PC-3 (cell line): ENCODE measurements at regions not wholly inside any gene's neighbourhood (a gene's known extent, or its start where the extent isn't known, plus 50 kb on each side); places are given as distances from the start of the nearest gene placed in this dataset.

ENCODE experiments used
- ATAC-seq: fragments of 200-7000 bp; cut with Tn5 transposase; 2 replicates; pipeline ENCODE4 v1.9.1; 2020; ENCODE audit warnings: mild to moderate bottlenecking, moderate library complexity
- BruUV-seq: library from RNA; stranded (reverse); fragments of 400-500 nt; replicated peaks from 2 replicates; lab custom pipeline; 2021; lab: Mats Ljungman, UMichigan
- CTCF ChIA-PET: fragments of 300-600 bp; sonication (Branson Sonifier 250); formaldehyde crosslinking; loops from one replicate; lab custom pipeline; 2022; ENCODE audit warnings: antibody characterized with exemption; lab: Charles Lee
- POLR2A ChIA-PET: fragments of 300-600 bp; sonication (Branson Sonifier 250); formaldehyde crosslinking; loops from one replicate; lab custom pipeline; 2022; ENCODE audit warnings: antibody characterized with exemption; ENCODE audit not compliant: unreplicated experiment; lab: Charles Lee
- DNase-seq: peaks from one replicate; pipeline ENCODE4 v3.0.0-alpha.2; 2015
- H2AFZ ChIP-seq: fragments of 300-600 bp; sonication (generic); 2 replicates; pipeline ENCODE4 v1.6.0; 2016; ENCODE audit warnings: antibody characterized with exemption, low read length
- H3F3A ChIP-seq: fragments of 300-600 bp; sonication (generic); one replicate; pipeline ENCODE4 v1.6.0; 2017; ENCODE audit warnings: antibody characterized with exemption, low read length, control low read depth, mild to moderate bottlenecking; ENCODE audit not compliant: unreplicated experiment
- H3K27ac ChIP-seq: fragments of 300-600 bp; sonication (generic); 2 replicates; pipeline ENCODE4 v1.5.1; 2016; ENCODE audit warnings: mild to moderate bottlenecking, low read length
- H3K27me3 ChIP-seq: fragments of 300-600 bp; sonication (generic); 2 replicates; pipeline ENCODE4 v1.6.1; 2016; ENCODE audit warnings: low read length, mixed read lengths
- H3K36me3 ChIP-seq: fragments of 300-600 bp; sonication (generic); 2 replicates; pipeline ENCODE4 v1.6.1; 2016; ENCODE audit warnings: low read depth, mixed run types, low read length, mixed read lengths
- H3K4me1 ChIP-seq: fragments of 300-600 bp; sonication (generic); 2 replicates; pipeline ENCODE4 v1.5.1; 2016; ENCODE audit warnings: low read length; ENCODE audit not compliant: insufficient read depth
- H3K4me2 ChIP-seq: fragments of 300-600 bp; sonication (generic); 2 replicates; pipeline ENCODE4 v1.6.0; 2016; ENCODE audit warnings: low read length
- H3K4me3 ChIP-seq: fragments of 300-600 bp; sonication (generic); 2 replicates; pipeline ENCODE4 v1.5.1; 2016; ENCODE audit warnings: mild to moderate bottlenecking, low read length, mixed read lengths
- H3K79me2 ChIP-seq: fragments of 300-600 bp; sonication (generic); 2 replicates; pipeline ENCODE4 v1.6.1; 2017; ENCODE audit warnings: low read length, mixed read lengths
- H3K9ac ChIP-seq: fragments of 300-600 bp; sonication (generic); 2 replicates; pipeline ENCODE4 v1.6.0; 2016; ENCODE audit warnings: mild to moderate bottlenecking, low read length
- H3K9me2 ChIP-seq: fragments of 300-600 bp; sonication (generic); replicated peaks from 2 replicates; pipeline ENCODE4 v1.6.1; 2016; ENCODE audit warnings: mixed run types, low read length, mixed read lengths
- H3K9me3 ChIP-seq: fragments of 300-600 bp; sonication (generic); 2 replicates; pipeline ENCODE4 v1.6.1; 2016; ENCODE audit warnings: low read length, mixed read lengths
- H4K20me1 ChIP-seq: fragments of 300-600 bp; sonication (generic); 2 replicates; pipeline ENCODE4 v1.6.1; 2016; ENCODE audit warnings: low read length, mixed read lengths
- CTCF ChIP-seq: fragments of 300-600 bp; sonication (generic); conservative IDR thresholded peaks from 2 replicates; pipeline ENCODE4 v1.5.1; 2017; ENCODE audit warnings: antibody characterized with exemption, low read depth, mild to moderate bottlenecking, low read length
- EZH2 ChIP-seq: fragments of 300-600 bp; sonication (generic); IDR thresholded peaks from one replicate; pipeline ENCODE4 v1.6.1; 2017; ENCODE audit warnings: antibody characterized with exemption, mild to moderate bottlenecking, low read length; ENCODE audit not compliant: unreplicated experiment
- EZH2phosphoT487 ChIP-seq: fragments of 300-600 bp; sonication (generic); IDR thresholded peaks from 2 replicates; pipeline ENCODE4 v1.6.1; 2018; ENCODE audit warnings: mild to moderate bottlenecking, antibody characterized with exemption, low read length, borderline replicate concordance
- intact Hi-C: fragments of 100-400 bp; cut with micrococcal nuclease; formaldehyde crosslinking; loops from 2 replicates; pipeline ENCODE4 v1.9.0; 2023

- ATAC-seq (no peak), DNase-seq (no peak)
- no peaks in the 10 kb centered on the region for H3F3A ChIP-seq
- H3K4me1 ChIP-seq = peaks cover 8% of the 10 kb centered on the region; the same call in 1 of the 2 replicates
- H3K36me3 ChIP-seq = no peaks in the 10 kb centered on the region
- H3K4me2 ChIP-seq = no peak overlapping the region
- no peaks in the 10 kb centered on the region for H3K79me2 ChIP-seq
- POLR2A ChIA-PET = no interaction called here
- H3K27ac ChIP-seq = no peak overlapping the region
- TF ChIP-seq EZH2phosphoT487 (no peak), EZH2 (no peak), CTCF (no peak)
- H3K4me3 ChIP-seq = no peak overlapping the region
- H3K9me2 ChIP-seq = no peaks in the 10 kb centered on the region
- no peaks in the 10 kb centered on the region for H3K9me3 ChIP-seq
- no peaks in the 10 kb centered on the region for H3K27me3 ChIP-seq
- CTCF ChIA-PET = no interaction called here
- no peaks in the 10 kb centered on the region for H4K20me1 ChIP-seq
- intact Hi-C loops = no loop called here
- no peak overlapping the region for H3K9ac ChIP-seq
- H2AFZ ChIP-seq = no peak overlapping the region
- no TSS peak for BruUV-seq
Measured at GRCh38 chr7:16202303-16202702, 219.0 kb downstream of the CRPPA start.

- no peaks in the 10 kb centered on the region for H3K9me3 ChIP-seq
Measured at GRCh38 chr7:16200591-16200990, 220.7 kb downstream of the CRPPA start.

More at GRCh38 chr7:16200591-16200990, 220.7 kb downstream of the CRPPA start:
- H3K9me2 ChIP-seq = no peaks in the 10 kb centered on the region
- peaks cover 8% of the 10 kb centered on the region; the same call in 1 of the 2 replicates for H3K4me1 ChIP-seq
- ChIA-PET POLR2A (no interaction called here), CTCF (no interaction called here)
- no TSS peak for BruUV-seq
- no peaks in the 10 kb centered on the region for H3K79me2 ChIP-seq
- H4K20me1 ChIP-seq = no peaks in the 10 kb centered on the region
- H3K27me3 ChIP-seq = no peaks in the 10 kb centered on the region
- intact Hi-C loops = no loop called here
- no peaks in the 10 kb centered on the region for H3K36me3 ChIP-seq
- H3K4me2 ChIP-seq = no peak overlapping the region
- H3K4me3 ChIP-seq = no peak overlapping the region
- H3K27ac ChIP-seq = no peak overlapping the region
- H2AFZ ChIP-seq = no peak overlapping the region
- H3K9ac ChIP-seq = no peak overlapping the region
- TF ChIP-seq CTCF (no peak), EZH2 (no peak), EZH2phosphoT487 (no peak)
- ATAC-seq = no peak
- no peak for DNase-seq
- no peaks in the 10 kb centered on the region for H3F3A ChIP-seq
